CD4-positive, alpha-beta T cell treated with Interferon gamma for 1 hour (primary cell): ENCODE measurements at regions not wholly inside any gene's neighbourhood (a gene's known extent, or its start where the extent isn't known, plus 50 kb on each side); places are given as distances from the start of the nearest gene placed in this dataset.

ENCODE experiments used
- DNase-seq: peaks from one replicate; pipeline ENCODE4 v3.0.0-alpha.2; 2020

- DNase-seq, result no peak
Observed at GRCh38 chr5:107257885-107258520, 412.7 kb downstream of the EFNA5 start.

DNA sequence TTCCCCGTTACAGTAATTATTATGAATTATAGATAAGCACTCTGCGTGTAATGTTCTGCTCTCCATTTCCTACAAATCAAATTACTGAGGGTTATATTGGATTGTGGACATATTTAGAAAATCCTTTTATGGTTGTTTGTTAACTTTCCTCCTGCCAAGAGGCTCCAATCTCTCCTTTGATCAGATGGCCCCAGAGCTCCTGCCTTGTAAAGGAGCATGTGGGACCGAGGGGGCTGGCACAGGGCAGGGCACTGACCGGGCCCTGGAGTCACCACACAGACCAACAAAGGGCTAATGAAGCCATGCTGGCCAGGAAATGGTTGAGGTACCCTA lies 415.9 kb downstream of the EFNA5 start:
- DNase-seq, result no peak

GRCh38 chr5:107254214-107254901 lies 416.4 kb downstream of the EFNA5 start:
- DNase-seq, result no peak

GRCh38 chr5:107253246-107253645 lies 417.5 kb downstream of the EFNA5 start:
- no peak for DNase-seq

GRCh38 chr5:107251151-107251550 lies 419.6 kb downstream of the EFNA5 start:
- no peak for DNase-seq

- DNase-seq, result peak; percentile 1
Observed at GRCh38 chr5:107248066-107248695, 422.6 kb downstream of the EFNA5 start.

GRCh38 chr5:107247427-107247826 lies 423.3 kb downstream of the EFNA5 start:
- DNase-seq, result no peak

DNA sequence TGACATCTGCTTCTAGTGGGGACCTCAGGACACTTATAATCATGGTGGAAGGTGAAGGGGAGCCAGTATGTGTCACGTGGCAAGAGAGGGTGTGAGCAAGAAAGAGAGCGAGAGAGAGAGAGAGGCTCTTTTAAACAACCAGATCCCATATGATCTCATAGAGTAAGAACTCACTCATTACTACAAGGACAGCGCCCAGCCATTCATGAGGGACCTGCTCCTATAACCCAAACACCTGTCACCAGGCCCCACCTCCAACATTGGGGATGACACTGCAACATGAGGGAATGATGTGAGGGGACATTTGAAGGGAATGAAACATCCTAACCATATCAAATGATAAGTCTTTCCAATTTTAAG lies 427.5 kb downstream of the EFNA5 start:
- no peak for DNase-seq

GRCh38 chr5:107242411-107243219 lies 428.1 kb downstream of the EFNA5 start:
- no peak for DNase-seq

- DNase-seq, result no peak
Observed at GRCh38 chr5:107241841-107242240, 428.9 kb downstream of the EFNA5 start.

DNA sequence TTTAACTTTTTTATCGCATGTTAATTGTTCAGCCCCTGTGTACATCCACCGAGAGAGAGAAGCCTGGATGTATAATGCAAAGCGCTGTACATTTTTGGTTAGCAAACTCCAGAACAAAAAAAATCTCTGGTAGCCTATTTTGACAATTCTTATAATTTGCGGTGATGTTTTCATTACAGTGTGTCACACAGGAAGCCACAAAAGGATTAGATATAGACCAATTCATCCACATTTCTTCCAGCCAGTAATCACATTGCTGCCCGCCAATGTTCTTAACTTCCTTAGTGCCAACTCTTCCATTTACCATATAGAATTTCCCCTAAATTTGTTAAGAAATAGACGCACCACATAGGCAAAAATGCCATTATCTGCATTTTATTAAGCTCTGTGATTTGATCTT lies 435.6 kb downstream of the EFNA5 start:
- no peak for DNase-seq

- no peak for DNase-seq
Observed at GRCh38 chr5:107232788-107233187, 437.9 kb downstream of the EFNA5 start.

DNA sequence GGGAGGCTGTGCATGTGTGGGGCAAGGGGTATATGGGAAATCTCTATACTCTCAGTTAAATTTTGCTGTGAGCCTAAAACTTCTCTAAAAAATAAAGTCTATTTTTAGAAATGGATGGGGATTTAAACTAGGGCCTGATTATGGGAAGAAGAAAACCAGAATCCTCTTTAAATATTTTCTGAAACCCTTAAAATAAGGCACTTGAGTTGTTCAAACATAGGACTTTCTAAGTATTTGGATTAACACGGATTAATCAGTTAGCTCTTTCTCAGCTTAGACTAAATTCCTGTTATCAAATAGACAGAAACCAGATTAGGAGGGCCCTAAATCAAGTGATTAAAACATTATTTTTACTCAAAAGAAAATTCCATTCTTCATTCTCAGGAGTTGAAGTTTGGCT lies 438.4 kb downstream of the EFNA5 start:
- no peak for DNase-seq

DNA sequence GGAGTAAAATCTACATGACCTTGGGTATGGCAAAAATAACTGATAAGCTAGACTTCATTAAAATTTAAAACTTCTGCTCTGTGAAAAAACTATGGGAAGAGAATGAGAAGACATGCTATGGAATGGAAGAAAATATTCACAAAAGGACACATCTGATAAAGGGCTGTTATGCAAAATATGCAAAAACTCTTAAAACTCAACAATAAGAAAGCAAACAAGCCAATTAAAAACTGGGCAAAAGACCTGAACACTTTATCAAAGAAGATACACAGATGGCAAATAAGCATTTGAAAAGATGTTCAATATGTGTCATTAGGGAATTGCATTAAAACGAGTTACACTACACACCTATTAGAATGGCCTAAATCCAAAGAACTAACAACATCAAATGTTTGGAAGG lies 439.5 kb downstream of the EFNA5 start:
- no peak for DNase-seq

DNA sequence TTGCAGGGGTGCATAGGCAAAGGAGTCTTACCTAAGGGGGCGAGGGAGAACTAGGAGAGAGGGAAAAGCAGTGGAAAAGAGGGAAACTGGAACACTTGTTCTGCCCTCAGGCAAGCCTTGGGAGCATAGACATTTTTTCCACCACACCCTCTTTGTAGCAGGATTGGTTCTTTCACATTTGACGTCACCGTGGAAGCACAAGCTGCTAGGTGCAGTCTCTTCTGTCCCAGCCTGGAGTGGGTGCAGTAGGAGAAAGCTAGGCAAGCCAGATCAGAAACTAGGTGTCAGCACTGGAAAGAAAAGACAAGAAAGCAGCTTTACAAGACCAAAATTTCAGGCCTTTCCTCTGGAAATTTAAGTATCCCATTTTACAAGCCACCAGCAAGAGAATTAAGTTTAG lies 440.4 kb downstream of the EFNA5 start:
- no peak for DNase-seq

GRCh38 chr5:107228226-107228625 lies 442.5 kb downstream of the EFNA5 start:
- no peak for DNase-seq

- no peak for DNase-seq
Observed at GRCh38 chr5:107224272-107224671, 446.5 kb downstream of the EFNA5 start.

- no peak for DNase-seq
Observed at GRCh38 chr5:107223066-107223465, 447.7 kb downstream of the EFNA5 start.

GRCh38 chr5:107219993-107220392 lies 450.7 kb downstream of the EFNA5 start:
- DNase-seq, result no peak

GRCh38 chr5:107218457-107219193 lies 452.1 kb downstream of the EFNA5 start:
- no peak for DNase-seq

- no peak for DNase-seq
Observed at GRCh38 chr5:107217721-107218130, 453.0 kb downstream of the EFNA5 start.

DNA sequence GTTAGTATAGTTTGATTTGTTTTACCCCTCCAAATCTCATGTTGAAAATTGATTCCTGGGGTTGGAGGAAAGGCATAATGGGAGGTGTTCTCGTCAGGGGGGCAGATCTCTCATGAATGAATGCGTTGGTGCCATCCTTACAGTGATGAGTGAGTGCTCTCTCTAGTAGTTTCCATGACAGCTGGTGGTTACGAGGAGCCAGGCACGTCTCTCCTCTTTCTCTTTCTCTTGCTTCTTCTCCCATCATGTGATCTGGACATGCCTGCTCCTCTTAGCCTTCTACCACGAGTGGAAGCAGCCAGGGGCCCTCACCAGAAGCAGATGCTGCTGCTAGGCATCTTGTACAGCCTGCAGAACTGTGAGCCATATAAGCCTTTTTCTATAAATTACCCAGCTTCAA lies 454.1 kb downstream of the EFNA5 start:
- DNase-seq, result no peak

- no peak for DNase-seq
Observed at GRCh38 chr5:107215611-107216010, 455.1 kb downstream of the EFNA5 start.
